PC-3 (cell line): ENCODE measurements at regions not wholly inside any gene's neighbourhood (a gene's known extent, or its start where the extent isn't known, plus 50 kb on each side); places are given as distances from the start of the nearest gene placed in this dataset.

ENCODE experiments used
- EZH2 ChIP-seq: fragments of 300-600 bp; sonication (generic); IDR thresholded peaks from one replicate; pipeline ENCODE4 v1.6.1; 2017; ENCODE audit warnings: antibody characterized with exemption, mild to moderate bottlenecking, low read length; ENCODE audit not compliant: unreplicated experiment
- TF ChIP-seq, protein P1 (sequence below): fragments of 300-600 bp; sonication (generic); conservative IDR thresholded peaks from 2 replicates; pipeline ENCODE4 v1.5.1; 2017; ENCODE audit warnings: antibody characterized with exemption, low read depth, mild to moderate bottlenecking, low read length

DNA sequence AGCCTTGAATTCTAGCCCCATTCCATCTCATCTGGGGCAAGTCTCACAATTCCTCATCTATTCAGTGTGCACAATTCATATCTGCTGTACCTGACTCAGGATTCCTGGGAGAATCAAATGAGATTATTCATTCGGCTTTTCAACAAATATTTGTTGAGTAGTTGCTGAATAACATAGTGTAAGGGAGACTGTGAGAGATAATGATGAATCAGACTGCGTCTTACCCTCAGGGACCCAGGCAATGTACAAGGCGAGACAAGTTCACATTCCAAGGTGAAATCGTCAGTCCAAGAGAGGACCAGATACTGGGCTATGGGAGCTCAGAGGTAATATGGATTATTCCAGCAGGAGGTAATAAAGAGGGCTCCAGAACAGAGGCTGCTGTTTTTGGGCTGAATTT lies 67.8 kb upstream of the SMYD2 start:
- no peak for TF ChIP-seq EZH2
- TF ChIP-seq, protein P1, sequence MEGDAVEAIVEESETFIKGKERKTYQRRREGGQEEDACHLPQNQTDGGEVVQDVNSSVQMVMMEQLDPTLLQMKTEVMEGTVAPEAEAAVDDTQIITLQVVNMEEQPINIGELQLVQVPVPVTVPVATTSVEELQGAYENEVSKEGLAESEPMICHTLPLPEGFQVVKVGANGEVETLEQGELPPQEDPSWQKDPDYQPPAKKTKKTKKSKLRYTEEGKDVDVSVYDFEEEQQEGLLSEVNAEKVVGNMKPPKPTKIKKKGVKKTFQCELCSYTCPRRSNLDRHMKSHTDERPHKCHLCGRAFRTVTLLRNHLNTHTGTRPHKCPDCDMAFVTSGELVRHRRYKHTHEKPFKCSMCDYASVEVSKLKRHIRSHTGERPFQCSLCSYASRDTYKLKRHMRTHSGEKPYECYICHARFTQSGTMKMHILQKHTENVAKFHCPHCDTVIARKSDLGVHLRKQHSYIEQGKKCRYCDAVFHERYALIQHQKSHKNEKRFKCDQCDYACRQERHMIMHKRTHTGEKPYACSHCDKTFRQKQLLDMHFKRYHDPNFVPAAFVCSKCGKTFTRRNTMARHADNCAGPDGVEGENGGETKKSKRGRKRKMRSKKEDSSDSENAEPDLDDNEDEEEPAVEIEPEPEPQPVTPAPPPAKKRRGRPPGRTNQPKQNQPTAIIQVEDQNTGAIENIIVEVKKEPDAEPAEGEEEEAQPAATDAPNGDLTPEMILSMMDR = no peak
